ENCODE measurements at regions not wholly inside any gene's neighbourhood (a gene's known extent, or its start where the extent isn't known, plus 50 kb on each side); places are given as distances from the start of the nearest gene placed in this dataset.

GRCh38 chr4:170938588-170938987, 848.8 kb upstream of the AADAT start:
- Histone ChIP-seq H3K27ac (ENCODE audit: extremely low read depth, low read depth, low read length) (no peak overlapping the region), H4K20me1 (replicated peaks; ENCODE audit: control insufficient read depth, insufficient read depth, low read length) (no peaks in the 10 kb centered on the region), H3K9ac (ENCODE audit: insufficient read depth in 1 of 2, low read depth in 2 of 2, low read length in 2 of 2) (no peak overlapping the region), H3K27me3 (ENCODE audit: control insufficient read depth in 2 of 2, insufficient read depth in 2 of 2, low read length in 2 of 2) (no peaks in the 10 kb centered on the region), H3K4me3 (no peak overlapping the region), H3K36me3 (ENCODE audit: control insufficient read depth, insufficient read depth, low read length) (no peaks in the 10 kb centered on the region), H3K9me1 (ENCODE audit: control insufficient read depth, insufficient read depth, low read length) (no peaks in the 10 kb centered on the region), H3K9me3 (replicated peaks; ENCODE audit: control insufficient read depth, insufficient read depth, low read depth, low read length) (no peaks in the 10 kb centered on the region), H3K79me2 (ENCODE audit: control insufficient read depth, insufficient read depth, low read length) (no peaks in the 10 kb centered on the region), H3K4me2 (ENCODE audit: insufficient read depth, low read length) (no peak overlapping the region), H3K4me1 (replicated peaks in 1 of 2; ENCODE audit: control insufficient read depth in 2 of 2, insufficient read depth in 2 of 2, low read length in 2 of 2) (no peaks in the 10 kb centered on the region), H2AFZ (ENCODE audit: low read depth, low read length) (no peak overlapping the region)
- intact Hi-C loops (cut with micrococcal nuclease) (no loop called here), in situ Hi-C loops (cut with MboI) (no loop called here)
- ATAC-seq: no peak
- 0% methylated on average over 1 of the region's 1 CpG for WGBS (ENCODE audit: insufficient coverage, low coverage, missing lambda C conversion rate)
- DNase-seq (ENCODE audit: extremely low read depth in 1 of 4, low spot score in 3 of 4): no peak
- POLR2A ChIA-PET: no interaction called here
- no TSS peak for BruUV-seq (replicated peaks)
- FAIRE-seq: no peak
- CTCF ChIA-PET (ENCODE audit: low intra/inter-chr PET ratio): no interaction called here
- no peak for TF ChIP-seq BRD4 (IDR thresholded peaks at IDR 0.05)
- TF ChIP-seq STAT5A (IDR thresholded peaks at IDR 0.05; ENCODE audit: borderline replicate concordance, low read length): no peak
- TF ChIP-seq ZNF184 (CRISPR knock-in tag; IDR thresholded peaks at IDR 0.05): no peak
- peak; percentile 58 for TF ChIP-seq MAFF (IDR thresholded peaks at IDR 0.05; ENCODE audit: low read length)
- no peak for TF ChIP-seq BRF2 (IDR thresholded peaks at IDR 0.05; ENCODE audit: borderline replicate concordance, insufficient read depth, insufficient read length)
- TF ChIP-seq ZBTB7A (IDR thresholded peaks at IDR 0.05; ENCODE audit: borderline replicate concordance, control insufficient read depth, low read depth, low read length): no peak
- TF ChIP-seq MAFG (tag; conservative IDR thresholded peaks at IDR 0.05): 0 out of 2 replicates have a peak, but pooled peaks have one; percentile 5
- no peak for TF ChIP-seq TSHZ1 (CRISPR knock-in tag; IDR thresholded peaks at IDR 0.05)
- TF ChIP-seq TAF9B (IDR thresholded peaks at IDR 0.05; ENCODE audit: partially characterized antibody): no peak
- no peak for TF ChIP-seq MLLT1 (IDR thresholded peaks at IDR 0.05)
- TF ChIP-seq MAFK (IDR thresholded peaks at IDR 0.05; ENCODE audit: low read length): peak; percentile 63
- TF ChIP-seq ZNF316 (IDR thresholded peaks at IDR 0.05): peak; percentile 60
- TF ChIP-seq HNRNPL (IDR thresholded peaks at IDR 0.05; ENCODE audit: low read depth, low read length): no peak
- TF ChIP-seq CEBPZ (IDR thresholded peaks at IDR 0.05; ENCODE audit: borderline replicate concordance, low read depth, low read length): no peak

Measured in K562 (cell line).